Thoracic aorta (tissue), 2 donors: ENCODE measurements at regions not wholly inside any gene's neighbourhood (a gene's known extent, or its start where the extent isn't known, plus 50 kb on each side); places are given as distances from the start of the nearest gene placed in this dataset.

Experiments used
- ATAC-seq: fragments of 150-250 bp; one replicate; pipeline ENCODE4 v1.8.0; 2017; ENCODE audit warnings: low read depth; ENCODE audit not compliant: insufficient number of reproducible peaks, low FRiP score
- DNase-seq: peaks from one replicate; pipeline ENCODE4 v3.0.0-alpha.2; 2020; ENCODE audit warnings: low spot score
- H3K27ac ChIP-seq, 2 donors: fragments of 200-600 bp; sonication (generic); 1 replicate in 1 of 2; 2 replicates in 1 of 2; pipeline ENCODE4 v1.5.1; 2016; ENCODE audit warnings: mild to moderate bottlenecking in 2 of 2, moderate library complexity in 2 of 2
- H3K27me3 ChIP-seq: fragments of 200-600 bp; sonication (generic); replicated peaks from 2 replicates; pipeline ENCODE4 v1.6.0; 2016; ENCODE audit warnings: mild to moderate bottlenecking; ENCODE audit not compliant: insufficient read depth
- H3K36me3 ChIP-seq: fragments of 200-600 bp; sonication (generic); one replicate; pipeline ENCODE4 v1.5.1; 2016
- H3K4me1 ChIP-seq, 2 donors: fragments of 200-600 bp; sonication (generic); 1 replicate in 1 of 2; 2 replicates in 1 of 2; pipeline versions ENCODE4 v1.5.1 to v1.6.0; 2016; ENCODE audit warnings: low read depth in 2 of 2, mild to moderate bottlenecking in 1 of 2; ENCODE audit not compliant: control insufficient read depth in 1 of 2
- H3K4me3 ChIP-seq: fragments of 200-600 bp; sonication (generic); 2 replicates; pipeline ENCODE4 v1.5.1; 2016; ENCODE audit warnings: mild to moderate bottlenecking
- H3K9me3 ChIP-seq: fragments of 200-600 bp; sonication (generic); 2 replicates; pipeline ENCODE4 v1.5.1; 2016
- CTCF ChIP-seq: fragments of 200-600 bp; sonication (generic); IDR thresholded peaks from one replicate; pipeline ENCODE4 v1.5.1; 2019; ENCODE audit warnings: antibody characterized with exemption

- no peaks in the 10 kb centered on the region for H3K27me3 ChIP-seq
- DNase-seq, result no peak
- no peak for ATAC-seq
- no peaks in the 10 kb centered on the region for H3K9me3 ChIP-seq
- no peak for TF ChIP-seq CTCF
- no peaks in the 10 kb centered on the region for H3K4me1 ChIP-seq
- H3K27ac ChIP-seq, result no peak overlapping the region
- H3K36me3 ChIP-seq, result no peaks in the 10 kb centered on the region
- H3K4me3 ChIP-seq, result no peak overlapping the region
Measured at GRCh38 chr18:64566456-64566855, 417.6 kb upstream of the LINC00305 start.

GRCh38 chr18:64562651-64563050 lies 413.8 kb upstream of the LINC00305 start:
- TF ChIP-seq CTCF, result no peak
- Histone ChIP-seq H3K4me3 (no peak overlapping the region), H3K27me3 (no peaks in the 10 kb centered on the region), H3K4me1 (no peaks in the 10 kb centered on the region), H3K27ac (no peak overlapping the region), H3K36me3 (no peaks in the 10 kb centered on the region), H3K9me3 (no peaks in the 10 kb centered on the region)
- DNase-seq (no peak), ATAC-seq (no peak)

GRCh38 chr18:64546451-64546850 lies 397.6 kb upstream of the LINC00305 start:
- Histone ChIP-seq H3K36me3 (no peaks in the 10 kb centered on the region), H3K27ac (no peak overlapping the region), H3K4me3 (no peak overlapping the region), H3K4me1 (no peaks in the 10 kb centered on the region), H3K27me3 (no peaks in the 10 kb centered on the region), H3K9me3 (no peaks in the 10 kb centered on the region)
- no peak for DNase-seq
- no peak for ATAC-seq
- TF ChIP-seq CTCF, result no peak

GRCh38 chr18:64539847-64540246 lies 391.0 kb upstream of the LINC00305 start:
- no peak overlapping the region for H3K27ac ChIP-seq
- H3K36me3 ChIP-seq, result no peaks in the 10 kb centered on the region
- TF ChIP-seq CTCF, result no peak
- H3K4me3 ChIP-seq, result no peak overlapping the region
- ATAC-seq (no peak), DNase-seq (no peak)
- no peaks in the 10 kb centered on the region for H3K27me3 ChIP-seq
- H3K9me3 ChIP-seq, result no peaks in the 10 kb centered on the region
- H3K4me1 ChIP-seq, result no peaks in the 10 kb centered on the region

GRCh38 chr18:64528646-64529045 lies 379.8 kb upstream of the LINC00305 start:
- ATAC-seq (no peak), DNase-seq (no peak)
- H3K9me3 ChIP-seq, result no peaks in the 10 kb centered on the region
- no peaks in the 10 kb centered on the region for H3K36me3 ChIP-seq
- no peak overlapping the region for H3K27ac ChIP-seq
- no peak for TF ChIP-seq CTCF
- no peaks in the 10 kb centered on the region for H3K27me3 ChIP-seq
- H3K4me3 ChIP-seq, result no peak overlapping the region
- no peaks in the 10 kb centered on the region for H3K4me1 ChIP-seq
